ENCODE measurements at regions not wholly inside any gene's neighbourhood (a gene's known extent, or its start where the extent isn't known, plus 50 kb on each side); places are given as distances from the start of the nearest gene placed in this dataset.
A peak's percentile ranks its signal among the peaks of the same experiment; 100 is the strongest.

- Histone ChIP-seq H3K4me1 (ENCODE audit: insufficient read depth, low read length) (no peaks in the 10 kb centered on the region), H3K27me3 (ENCODE audit: insufficient read depth, low read length) (no peaks in the 10 kb centered on the region), H3K4me2 (ENCODE audit: insufficient read depth, low read length) (no peak overlapping the region), H3K27ac (ENCODE audit: low read depth, low read length) (no peak overlapping the region), H2AFZ (ENCODE audit: low read length) (no peak overlapping the region), H3K79me2 (ENCODE audit: insufficient read depth, low read length) (no peaks in the 10 kb centered on the region), H3K9me3 (ENCODE audit: low read depth, low read length) (no peaks in the 10 kb centered on the region), H3K4me3 (ENCODE audit: insufficient read depth, low read length) (no peak overlapping the region), H3K36me3 (ENCODE audit: insufficient read depth, low read length) (no peaks in the 10 kb centered on the region), H4K20me1 (ENCODE audit: insufficient read depth, low read length) (no peaks in the 10 kb centered on the region)
- DNase-seq (ENCODE audit: insufficient read length, low spot score, missing footprints): no peak
- TF ChIP-seq, protein P1, sequence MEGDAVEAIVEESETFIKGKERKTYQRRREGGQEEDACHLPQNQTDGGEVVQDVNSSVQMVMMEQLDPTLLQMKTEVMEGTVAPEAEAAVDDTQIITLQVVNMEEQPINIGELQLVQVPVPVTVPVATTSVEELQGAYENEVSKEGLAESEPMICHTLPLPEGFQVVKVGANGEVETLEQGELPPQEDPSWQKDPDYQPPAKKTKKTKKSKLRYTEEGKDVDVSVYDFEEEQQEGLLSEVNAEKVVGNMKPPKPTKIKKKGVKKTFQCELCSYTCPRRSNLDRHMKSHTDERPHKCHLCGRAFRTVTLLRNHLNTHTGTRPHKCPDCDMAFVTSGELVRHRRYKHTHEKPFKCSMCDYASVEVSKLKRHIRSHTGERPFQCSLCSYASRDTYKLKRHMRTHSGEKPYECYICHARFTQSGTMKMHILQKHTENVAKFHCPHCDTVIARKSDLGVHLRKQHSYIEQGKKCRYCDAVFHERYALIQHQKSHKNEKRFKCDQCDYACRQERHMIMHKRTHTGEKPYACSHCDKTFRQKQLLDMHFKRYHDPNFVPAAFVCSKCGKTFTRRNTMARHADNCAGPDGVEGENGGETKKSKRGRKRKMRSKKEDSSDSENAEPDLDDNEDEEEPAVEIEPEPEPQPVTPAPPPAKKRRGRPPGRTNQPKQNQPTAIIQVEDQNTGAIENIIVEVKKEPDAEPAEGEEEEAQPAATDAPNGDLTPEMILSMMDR (IDR thresholded peaks at IDR 0.05; ENCODE audit: extremely low read depth, low read depth, low read length): no peak
These were observed 426.0 kb downstream of the FUT8 start for GRCh38 chr14:65838565-65838964.

DNA sequence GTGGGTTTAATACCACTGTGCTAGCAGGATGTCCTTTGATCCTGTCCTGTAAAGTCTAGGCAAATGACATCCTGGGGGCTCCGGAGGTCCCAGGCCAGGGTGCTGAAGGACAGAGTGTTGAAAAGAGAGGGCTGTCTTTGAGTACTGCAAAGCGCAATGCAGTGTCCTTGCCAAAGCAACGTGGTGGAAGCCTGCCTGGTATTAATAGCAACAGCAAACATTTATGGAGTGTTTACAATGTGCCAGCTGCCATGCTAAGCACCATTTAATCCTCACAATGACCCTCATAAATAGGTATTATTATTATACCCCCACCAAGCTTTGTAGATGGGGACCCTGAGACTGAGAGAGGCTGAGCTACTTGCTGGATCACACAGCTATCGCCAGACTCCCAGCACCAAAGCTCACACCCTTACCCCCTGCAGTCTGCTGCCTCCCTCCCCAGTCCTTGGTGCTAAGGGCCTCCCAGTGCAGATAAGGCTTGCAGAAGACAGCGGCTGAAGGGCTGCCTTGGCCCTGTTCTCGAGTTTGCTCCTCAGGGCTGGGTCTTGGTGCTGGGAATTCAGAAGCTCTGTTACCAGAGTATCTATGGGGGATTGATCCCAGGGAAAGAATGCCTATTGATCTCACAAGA, 427.7 kb downstream of the FUT8 start:
- Histone ChIP-seq H3K4me3 (ENCODE audit: insufficient read depth, low read length) (no peak overlapping the region), H4K20me1 (ENCODE audit: insufficient read depth, low read length) (no peaks in the 10 kb centered on the region), H3K27me3 (ENCODE audit: insufficient read depth, low read length) (no peaks in the 10 kb centered on the region), H3K27ac (ENCODE audit: low read depth, low read length) (no peak overlapping the region), H3K9me3 (ENCODE audit: low read depth, low read length) (no peaks in the 10 kb centered on the region), H3K79me2 (ENCODE audit: insufficient read depth, low read length) (no peaks in the 10 kb centered on the region), H2AFZ (ENCODE audit: low read length) (no peak overlapping the region), H3K36me3 (ENCODE audit: insufficient read depth, low read length) (no peaks in the 10 kb centered on the region), H3K4me1 (ENCODE audit: insufficient read depth, low read length) (no peaks in the 10 kb centered on the region), H3K4me2 (ENCODE audit: insufficient read depth, low read length) (peak overlapping the region; percentile 28)
- TF ChIP-seq, protein P1 (IDR thresholded peaks at IDR 0.05; ENCODE audit: extremely low read depth, low read depth, low read length): no peak
- DNase-seq (ENCODE audit: insufficient read length, low spot score, missing footprints): peak; percentile 65

GRCh38 chr14:65840786-65841185, 428.3 kb downstream of the FUT8 start:
- Histone ChIP-seq H3K4me3 (ENCODE audit: insufficient read depth, low read length) (no peak overlapping the region), H3K79me2 (ENCODE audit: insufficient read depth, low read length) (no peaks in the 10 kb centered on the region), H3K36me3 (ENCODE audit: insufficient read depth, low read length) (no peaks in the 10 kb centered on the region), H2AFZ (ENCODE audit: low read length) (no peak overlapping the region), H3K27ac (ENCODE audit: low read depth, low read length) (no peak overlapping the region), H3K4me1 (ENCODE audit: insufficient read depth, low read length) (no peaks in the 10 kb centered on the region), H4K20me1 (ENCODE audit: insufficient read depth, low read length) (no peaks in the 10 kb centered on the region), H3K4me2 (ENCODE audit: insufficient read depth, low read length) (peak overlapping the region; percentile 28), H3K27me3 (ENCODE audit: insufficient read depth, low read length) (no peaks in the 10 kb centered on the region), H3K9me3 (ENCODE audit: low read depth, low read length) (no peaks in the 10 kb centered on the region)
- TF ChIP-seq, protein P1 (IDR thresholded peaks at IDR 0.05; ENCODE audit: extremely low read depth, low read depth, low read length): no peak
- no peak for DNase-seq (ENCODE audit: insufficient read length, low spot score, missing footprints)

GRCh38 chr14:65846196-65846868, 433.8 kb downstream of the FUT8 start:
- Histone ChIP-seq H3K27ac (ENCODE audit: low read depth, low read length) (no peak overlapping the region), H3K4me2 (ENCODE audit: insufficient read depth, low read length) (no peak overlapping the region), H3K4me3 (ENCODE audit: insufficient read depth, low read length) (no peak overlapping the region), H3K27me3 (ENCODE audit: insufficient read depth, low read length) (no peaks in the 10 kb centered on the region), H4K20me1 (ENCODE audit: insufficient read depth, low read length) (no peaks in the 10 kb centered on the region), H3K79me2 (ENCODE audit: insufficient read depth, low read length) (no peaks in the 10 kb centered on the region), H3K4me1 (ENCODE audit: insufficient read depth, low read length) (no peaks in the 10 kb centered on the region), H2AFZ (ENCODE audit: low read length) (no peak overlapping the region), H3K9me3 (ENCODE audit: low read depth, low read length) (no peaks in the 10 kb centered on the region), H3K36me3 (ENCODE audit: insufficient read depth, low read length) (no peaks in the 10 kb centered on the region)
- TF ChIP-seq, protein P1 (IDR thresholded peaks at IDR 0.05; ENCODE audit: extremely low read depth, low read depth, low read length): no peak
- DNase-seq (ENCODE audit: insufficient read length, low spot score, missing footprints): no peak

Data from osteoblast (primary cell).